ENCODE measurements at regions not wholly inside any gene's neighbourhood (a gene's known extent, or its start where the extent isn't known, plus 50 kb on each side); places are given as distances from the start of the nearest gene placed in this dataset.

- no peak for DNase-seq
Measured at GRCh38 chr12:28948685-28949084, 200.4 kb upstream of the FAR2 start.

GRCh38 chr12:28949184-28949583, 199.9 kb upstream of the FAR2 start:
- DNase-seq: no peak

- no peak for DNase-seq
Measured at GRCh38 chr12:28950049-28950448, 199.0 kb upstream of the FAR2 start.

- DNase-seq: no peak
Measured at GRCh38 chr12:28951935-28952334, 197.1 kb upstream of the FAR2 start.

GRCh38 chr12:28954333-28954732, 194.7 kb upstream of the FAR2 start:
- DNase-seq: no peak

- no peak for DNase-seq
Measured at GRCh38 chr12:28955491-28955890, 193.6 kb upstream of the FAR2 start.

DNA sequence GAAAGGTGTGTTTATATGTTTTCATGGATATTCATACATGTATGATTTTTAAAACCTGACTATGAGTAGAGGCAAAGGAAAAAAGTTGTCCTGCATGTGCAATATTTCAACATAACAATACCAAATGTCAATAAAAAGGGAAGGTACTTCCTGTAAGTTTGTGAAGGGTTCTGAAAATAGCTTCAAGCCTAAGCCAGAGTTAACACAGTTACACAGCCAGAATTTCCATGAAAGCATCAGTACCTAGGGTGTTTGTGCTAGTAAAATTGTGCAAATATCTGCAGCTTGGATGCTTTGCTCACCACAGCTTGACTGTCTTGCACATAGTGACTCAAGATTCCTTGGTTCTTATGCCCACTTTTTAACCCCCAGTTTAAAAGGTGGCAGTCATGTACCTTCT, 193.1 kb upstream of the FAR2 start:
- DNase-seq: no peak

DNA sequence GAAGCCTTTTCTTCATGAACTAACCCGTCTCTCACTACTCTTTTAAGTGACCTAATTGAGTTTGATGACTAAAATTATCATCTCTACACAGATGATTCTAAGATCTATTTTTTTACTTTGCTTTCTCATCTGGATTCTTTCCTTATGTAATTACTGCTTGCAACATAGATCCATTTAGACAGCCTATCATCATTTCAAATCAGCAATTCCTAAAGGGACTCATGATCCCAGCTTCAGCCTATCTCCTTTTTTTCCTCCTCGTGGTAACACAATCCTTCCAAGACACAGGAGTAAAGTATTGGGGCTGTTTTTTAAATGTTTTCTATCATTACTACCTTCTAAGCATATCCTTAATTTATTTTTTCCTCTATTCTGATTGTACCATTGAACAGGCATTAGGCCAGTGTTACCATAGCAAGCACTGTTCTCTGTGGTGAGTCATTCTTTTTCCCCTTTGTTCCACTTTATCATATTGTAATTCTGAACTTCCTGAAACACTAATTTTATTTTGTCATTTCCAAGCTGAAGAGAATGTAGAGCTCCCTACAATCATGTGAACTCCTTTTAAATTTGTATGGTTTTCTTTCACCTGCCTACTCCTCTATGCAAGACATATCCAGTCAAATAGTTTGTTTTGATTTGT, 190.4 kb upstream of the FAR2 start:
- no peak for DNase-seq

DNA sequence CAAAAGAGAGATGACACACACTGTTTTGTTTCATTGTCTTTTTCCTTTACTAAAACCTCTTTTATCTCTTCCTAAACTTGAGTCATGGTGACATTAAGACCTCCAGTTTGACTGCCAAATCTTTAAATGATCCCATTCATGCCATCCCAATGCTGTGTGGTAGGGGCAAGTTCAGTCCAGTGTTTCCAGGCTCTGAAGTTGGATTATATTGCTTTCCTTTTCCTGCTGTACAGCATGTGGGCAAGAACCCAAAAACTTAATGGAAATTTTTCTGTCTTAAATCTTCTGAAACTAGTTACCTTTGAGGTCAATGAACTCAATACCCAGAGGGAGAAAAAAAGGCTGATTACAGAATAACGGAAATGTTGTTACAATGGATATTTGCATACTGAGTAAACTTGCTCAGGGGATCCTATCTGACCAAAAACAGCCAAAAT, 187.1 kb upstream of the FAR2 start:
- no peak for DNase-seq

DNA sequence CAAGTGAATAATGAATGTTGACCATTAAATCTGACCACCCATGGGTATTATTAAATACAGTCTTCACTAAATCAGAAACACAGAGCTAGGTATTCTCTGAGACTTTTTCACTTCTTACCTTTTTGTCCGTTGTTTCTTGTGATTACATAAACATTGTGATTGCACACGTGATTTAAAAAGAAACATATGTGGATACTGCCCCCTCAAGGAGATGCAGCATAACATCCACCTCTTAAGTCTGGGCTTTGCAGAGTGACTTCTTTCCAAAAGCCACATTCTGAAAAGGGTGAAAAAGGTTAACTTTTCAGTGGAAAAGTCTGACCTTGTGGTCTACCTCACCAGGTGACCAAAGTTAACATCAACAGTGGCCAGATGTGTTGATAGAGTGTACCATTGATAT, 185.5 kb upstream of the FAR2 start:
- DNase-seq: no peak

- DNase-seq: no peak
Measured at GRCh38 chr12:28966046-28966780, 182.9 kb upstream of the FAR2 start.

DNA sequence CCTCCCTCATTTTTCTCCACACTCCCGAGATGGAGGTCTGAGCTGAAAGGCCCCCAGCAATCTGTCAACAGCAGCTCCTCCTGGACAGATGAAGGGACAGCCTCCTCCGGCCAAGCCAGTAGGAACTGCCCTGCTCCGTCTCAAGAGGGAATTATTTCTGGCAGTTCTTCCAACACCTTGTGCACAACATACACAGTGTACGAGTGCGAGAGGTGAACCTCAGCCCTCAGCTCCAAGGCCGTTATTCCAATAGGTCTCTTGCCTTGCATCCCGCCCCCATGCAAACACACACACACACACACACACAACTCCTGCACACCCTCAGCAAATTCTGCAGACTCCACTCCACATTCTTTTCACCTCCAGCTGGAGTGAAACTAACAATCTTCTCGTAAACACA, 181.7 kb upstream of the FAR2 start:
- no peak for DNase-seq

DNA sequence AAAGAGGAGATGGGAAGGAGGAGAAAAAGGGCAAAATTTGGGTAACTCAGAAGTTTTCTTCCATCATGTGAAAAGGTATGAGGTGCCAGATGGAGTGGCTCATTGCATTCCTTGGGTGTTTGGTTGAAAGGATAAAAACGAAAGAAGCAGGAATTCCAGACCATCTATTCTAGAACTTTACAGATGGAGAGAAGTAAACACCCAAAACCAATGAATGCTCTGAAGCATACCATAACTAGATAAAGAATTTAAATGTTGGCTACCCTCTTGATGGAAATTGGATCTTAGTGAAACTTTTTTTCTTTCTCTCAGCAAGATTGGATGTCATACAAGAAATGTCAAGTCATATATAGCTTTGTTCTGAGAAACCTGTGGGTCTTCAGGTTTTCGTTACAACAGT, 175.6 kb upstream of the FAR2 start:
- DNase-seq: no peak

GRCh38 chr12:28974166-28974565, 174.9 kb upstream of the FAR2 start:
- no peak for DNase-seq

- no peak for DNase-seq
Measured at GRCh38 chr12:28974883-28975282, 174.2 kb upstream of the FAR2 start.

- DNase-seq: no peak
Measured at GRCh38 chr12:28975564-28976340, 173.3 kb upstream of the FAR2 start.

GRCh38 chr12:28980436-28980835, 168.6 kb upstream of the FAR2 start:
- DNase-seq: no peak

DNA sequence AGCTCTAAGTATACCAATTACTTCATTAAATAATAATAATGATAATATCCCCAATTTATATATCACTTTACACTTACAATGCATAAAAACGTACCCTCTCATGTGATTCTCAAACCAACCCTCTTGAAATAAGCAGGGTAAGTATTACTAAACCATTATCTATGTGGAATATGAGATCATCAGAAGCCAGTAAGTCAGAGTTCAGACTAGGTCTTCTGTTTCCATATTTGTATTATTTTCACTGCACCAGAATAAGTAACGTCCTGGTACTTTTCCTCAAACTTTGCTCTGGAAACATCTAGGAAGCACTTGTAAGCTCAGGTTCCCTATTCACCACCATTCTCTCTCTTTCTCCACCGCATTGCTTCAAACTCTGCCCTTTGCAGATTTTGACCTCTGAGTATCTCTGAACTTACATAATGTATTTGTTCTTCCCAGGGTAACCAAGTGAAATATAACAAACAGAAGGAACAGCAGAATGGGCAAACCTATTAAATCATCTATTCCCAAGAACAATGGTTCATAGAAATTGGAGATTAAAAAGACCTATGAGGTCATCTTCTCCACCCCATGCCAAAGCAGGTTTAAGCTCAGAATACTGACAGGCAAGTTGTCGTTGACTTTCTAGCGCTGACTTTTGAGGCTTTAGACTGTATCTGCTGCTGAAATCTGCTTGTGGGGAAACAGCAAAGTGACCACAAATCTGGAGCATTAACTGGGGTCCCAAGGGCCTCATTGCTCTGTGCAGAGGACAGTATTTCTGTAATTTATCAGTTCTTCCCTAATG, 161.3 kb upstream of the FAR2 start:
- no peak for DNase-seq

- DNase-seq: no peak
Measured at GRCh38 chr12:28988325-28988704, 160.8 kb upstream of the FAR2 start.

- no peak for DNase-seq
Measured at GRCh38 chr12:28991626-28992025, 157.5 kb upstream of the FAR2 start.

DNA sequence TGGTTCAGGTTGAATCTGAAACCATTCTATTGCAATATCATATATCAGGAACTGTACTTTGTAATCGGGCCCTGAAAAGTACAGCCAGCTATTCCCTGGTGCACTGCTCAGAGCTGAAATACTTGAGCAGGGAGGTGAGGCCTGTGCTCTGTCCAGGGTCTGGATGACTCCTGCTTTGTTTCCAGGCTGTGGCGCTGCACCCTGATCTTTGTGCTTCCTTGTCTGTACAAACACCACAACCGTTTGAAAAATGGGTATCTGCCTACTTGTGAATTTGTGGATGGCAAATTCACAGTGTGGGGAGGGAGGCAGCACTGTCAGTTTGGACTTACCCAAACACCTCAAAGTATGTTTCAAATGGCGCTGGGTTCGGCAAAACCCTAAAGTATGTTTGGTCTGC, 155.4 kb upstream of the FAR2 start:
- no peak for DNase-seq

DNA sequence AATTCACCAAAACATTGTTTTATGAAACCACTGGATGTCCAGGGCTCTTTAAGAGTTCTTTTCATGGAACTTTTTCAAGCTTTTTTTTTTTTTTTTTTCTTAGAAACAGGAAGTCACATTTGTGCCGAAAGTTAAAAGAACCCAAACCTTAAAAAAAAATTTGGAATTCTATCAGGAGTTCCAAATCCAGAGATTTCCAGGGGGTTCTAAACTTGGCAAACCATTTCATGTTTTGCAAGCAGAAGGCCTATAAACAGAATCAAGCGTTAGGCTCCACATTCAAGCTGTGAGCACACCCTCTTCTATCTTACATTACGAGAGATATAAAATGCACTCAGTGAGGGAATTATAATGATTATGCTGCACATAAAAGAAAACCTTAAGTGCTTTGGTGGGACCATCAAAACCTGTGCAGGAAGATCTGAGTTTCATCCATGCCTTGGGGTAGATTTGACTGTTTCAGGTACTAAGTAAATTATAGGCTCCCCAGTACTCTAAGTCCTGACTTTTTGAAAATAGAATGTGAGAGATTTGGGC, 154.8 kb upstream of the FAR2 start:
- DNase-seq: no peak

- DNase-seq: no peak
Measured at GRCh38 chr12:28996688-28997087, 152.4 kb upstream of the FAR2 start.
